ENCODE measurements at regions not wholly inside any gene's neighbourhood (a gene's known extent, or its start where the extent isn't known, plus 50 kb on each side); places are given as distances from the start of the nearest gene placed in this dataset.
"Not testable (repeated sequence)": the region's sequence is repeated elsewhere in the genome, so short reads cannot be mapped to it uniquely, and the experiment has no call there.

GRCh38 chr7:149666360-149666945 is 106.9 kb downstream of the ZNF467 start:
- no peaks in the 10 kb centered on the region for H3K27me3 ChIP-seq
- no peaks in the 10 kb centered on the region for H3K9me3 ChIP-seq (ENCODE audit: low read depth)
- H3K4me3 ChIP-seq = no peak overlapping the region
- H3K36me3 ChIP-seq = no peaks in the 10 kb centered on the region
- peaks cover 2% of the 10 kb centered on the region for H3K4me1 ChIP-seq (ENCODE audit: low read depth)
- TF ChIP-seq CTCF (IDR thresholded peaks at IDR 0.05; ENCODE audit: low read depth, low read length) = no peak
- no peak for DNase-seq (ENCODE audit: low read depth in 1 of 2, low spot score in 1 of 2)
- no peak overlapping the region for H3K27ac ChIP-seq

- H3K4me1 ChIP-seq (ENCODE audit: low read depth); H3K9me3 ChIP-seq (ENCODE audit: low read depth); H3K36me3 ChIP-seq; DNase-seq (ENCODE audit: low read depth in 1 of 2, low spot score in 1 of 2); H3K4me3 ChIP-seq; H3K27ac ChIP-seq; H3K27me3 ChIP-seq: not testable (repeated sequence)
Observed at GRCh38 chr7:149665618-149666017, 107.8 kb downstream of the ZNF467 start.

- Histone ChIP-seq H3K4me1 (ENCODE audit: low read depth) (no peaks in the 10 kb centered on the region), H3K27me3 (no peaks in the 10 kb centered on the region), H3K4me3 (no peak overlapping the region), H3K9me3 (ENCODE audit: low read depth) (no peaks in the 10 kb centered on the region), H3K27ac (no peak overlapping the region), H3K36me3 (no peaks in the 10 kb centered on the region)
- DNase-seq (ENCODE audit: low read depth in 1 of 2, low spot score in 1 of 2) = no peak
- no peak for TF ChIP-seq CTCF (IDR thresholded peaks at IDR 0.05; ENCODE audit: low read depth, low read length)
Observed at GRCh38 chr7:149664666-149665065, 108.7 kb downstream of the ZNF467 start.

GRCh38 chr7:149664176-149664575 is 109.2 kb downstream of the ZNF467 start:
- no peaks in the 10 kb centered on the region for H3K36me3 ChIP-seq
- no peak for TF ChIP-seq CTCF (IDR thresholded peaks at IDR 0.05; ENCODE audit: low read depth, low read length)
- no peaks in the 10 kb centered on the region for H3K9me3 ChIP-seq (ENCODE audit: low read depth)
- no peak overlapping the region for H3K4me3 ChIP-seq
- DNase-seq (ENCODE audit: low read depth in 1 of 2, low spot score in 1 of 2) = no peak
- H3K27me3 ChIP-seq = no peaks in the 10 kb centered on the region
- no peaks in the 10 kb centered on the region for H3K4me1 ChIP-seq (ENCODE audit: low read depth)
- H3K27ac ChIP-seq = no peak overlapping the region

- Histone ChIP-seq H3K4me1 (ENCODE audit: low read depth) (no peaks in the 10 kb centered on the region), H3K27me3 (no peaks in the 10 kb centered on the region), H3K36me3 (no peaks in the 10 kb centered on the region), H3K9me3 (ENCODE audit: low read depth) (no peaks in the 10 kb centered on the region), H3K4me3 (no peak overlapping the region), H3K27ac (peak overlapping the region; percentile 12)
- peak; percentile 72 for TF ChIP-seq CTCF (IDR thresholded peaks at IDR 0.05; ENCODE audit: low read depth, low read length)
- DNase-seq (ENCODE audit: low read depth in 1 of 2, low spot score in 1 of 2) = peak; percentile 77 to 79
Observed at GRCh38 chr7:149662591-149663095, 110.7 kb downstream of the ZNF467 start.

- TF ChIP-seq CTCF (IDR thresholded peaks at IDR 0.05; ENCODE audit: low read depth, low read length) = no peak
- no peaks in the 10 kb centered on the region for H3K9me3 ChIP-seq (ENCODE audit: low read depth)
- no peak overlapping the region for H3K27ac ChIP-seq
- DNase-seq (ENCODE audit: low read depth in 1 of 2, low spot score in 1 of 2) = no peak
- H3K27me3 ChIP-seq = no peaks in the 10 kb centered on the region
- no peaks in the 10 kb centered on the region for H3K4me1 ChIP-seq (ENCODE audit: low read depth)
- no peak overlapping the region for H3K4me3 ChIP-seq
- no peaks in the 10 kb centered on the region for H3K36me3 ChIP-seq
Observed at GRCh38 chr7:149655784-149656183, 117.6 kb downstream of the ZNF467 start.

All from cardiac muscle cell (in vitro differentiated cells and primary cell).